RWPE2 (cell line): ENCODE measurements at regions not wholly inside any gene's neighbourhood (a gene's known extent, or its start where the extent isn't known, plus 50 kb on each side); places are given as distances from the start of the nearest gene placed in this dataset.

Source experiments
- ATAC-seq: fragments of 200-7000 bp; cut with Tn5 transposase; 3 replicates; pipeline ENCODE4 v1.9.1; 2021; ENCODE audit warnings: low read depth
- DNase-seq: peaks from one replicate; pipeline ENCODE4 v3.0.0-alpha.2; 2020; ENCODE audit warnings: low spot score
- H3K27ac ChIP-seq: fragments of 450-650 bp; 2 replicates; pipeline ENCODE4 v1.5.1; 2017; ENCODE audit warnings: mild to moderate bottlenecking; ENCODE audit not compliant: poor library complexity, severe bottlenecking
- H3K27me3 ChIP-seq: fragments of 250-450 bp; sonication (Bioruptor Pico); 2 replicates; pipeline ENCODE4 v1.5.1; 2021; ENCODE audit warnings: mild to moderate bottlenecking, moderate library complexity; ENCODE audit not compliant: insufficient read depth, poor library complexity, severe bottlenecking
- H3K36me3 ChIP-seq: fragments of 250-450 bp; sonication (Bioruptor Pico); 2 replicates; pipeline ENCODE4 v1.5.1; 2020; ENCODE audit warnings: low read depth, mild to moderate bottlenecking, moderate library complexity
- H3K4me1 ChIP-seq: fragments of 250-450 bp; sonication (Bioruptor Pico); 2 replicates; pipeline ENCODE4 v1.5.1; 2021; ENCODE audit warnings: mild to moderate bottlenecking, moderate library complexity; ENCODE audit not compliant: insufficient read depth, poor library complexity, severe bottlenecking
- H3K4me3 ChIP-seq: fragments of 250-450 bp; sonication (Bioruptor Pico); 2 replicates; pipeline ENCODE4 v1.5.1; 2021; ENCODE audit warnings: mild to moderate bottlenecking, moderate library complexity; ENCODE audit not compliant: severe bottlenecking
- H3K9me3 ChIP-seq: fragments of 250-450 bp; sonication (Bioruptor Pico); 2 replicates; pipeline ENCODE4 v1.5.1; 2021; ENCODE audit warnings: mild to moderate bottlenecking, moderate library complexity; ENCODE audit not compliant: severe bottlenecking
- TF ChIP-seq, protein P1 (sequence below): fragments of 450-650 bp; IDR thresholded peaks from one replicate; pipeline ENCODE4 v1.5.1; 2017; ENCODE audit warnings: mild to moderate bottlenecking, moderate library complexity; ENCODE audit not compliant: poor library complexity, severe bottlenecking

DNA sequence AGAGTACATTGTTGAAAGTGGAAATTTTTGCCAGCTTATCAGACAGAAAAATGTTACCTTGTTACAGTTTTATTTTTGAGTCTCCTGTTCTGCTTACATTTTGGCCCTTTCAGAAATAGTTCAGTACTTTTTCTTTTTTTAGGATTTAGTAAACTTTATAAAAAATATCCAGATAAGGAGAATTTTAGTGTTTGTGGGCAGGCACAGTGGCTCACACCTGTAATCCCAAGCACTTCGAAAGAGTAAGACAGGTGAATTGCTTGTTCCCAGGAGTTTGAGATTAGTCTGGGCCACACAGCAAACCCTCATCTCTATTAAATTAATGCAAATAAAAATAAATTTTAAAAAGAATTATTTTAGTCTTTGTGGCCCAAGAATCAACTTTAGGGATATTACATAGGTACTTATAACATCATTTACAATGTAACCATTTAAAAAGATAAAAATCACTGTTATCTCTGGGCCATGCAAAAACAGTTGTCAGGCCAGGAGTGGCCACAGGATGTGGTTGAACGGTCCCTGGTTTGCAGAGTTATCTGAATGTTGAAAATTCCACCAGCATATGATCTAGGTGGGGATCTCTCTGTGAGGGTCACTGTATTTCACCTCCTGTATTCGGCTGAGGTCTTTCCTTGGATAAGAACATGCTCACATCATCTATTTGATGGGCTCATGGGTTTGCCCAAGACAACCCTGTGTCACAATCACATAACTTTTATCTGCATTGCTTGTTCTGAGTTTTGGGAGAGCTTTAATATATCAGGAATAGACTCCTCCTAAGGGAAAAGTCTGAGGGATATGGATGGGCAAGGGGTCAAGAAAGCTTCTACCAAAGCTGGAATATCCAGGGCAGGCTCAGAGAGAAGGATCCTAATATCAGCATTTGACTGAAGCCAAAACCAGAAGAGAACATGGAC is 91.5 kb downstream of the GGTLC2 start:
- peaks cover 5% of the 10 kb centered on the region for H3K27me3 ChIP-seq
- H3K27ac ChIP-seq = no peak overlapping the region
- no peaks in the 10 kb centered on the region for H3K36me3 ChIP-seq
- H3K4me3 ChIP-seq = no peak overlapping the region
- ATAC-seq (no peak), DNase-seq (no peak)
- TF ChIP-seq, protein P1, sequence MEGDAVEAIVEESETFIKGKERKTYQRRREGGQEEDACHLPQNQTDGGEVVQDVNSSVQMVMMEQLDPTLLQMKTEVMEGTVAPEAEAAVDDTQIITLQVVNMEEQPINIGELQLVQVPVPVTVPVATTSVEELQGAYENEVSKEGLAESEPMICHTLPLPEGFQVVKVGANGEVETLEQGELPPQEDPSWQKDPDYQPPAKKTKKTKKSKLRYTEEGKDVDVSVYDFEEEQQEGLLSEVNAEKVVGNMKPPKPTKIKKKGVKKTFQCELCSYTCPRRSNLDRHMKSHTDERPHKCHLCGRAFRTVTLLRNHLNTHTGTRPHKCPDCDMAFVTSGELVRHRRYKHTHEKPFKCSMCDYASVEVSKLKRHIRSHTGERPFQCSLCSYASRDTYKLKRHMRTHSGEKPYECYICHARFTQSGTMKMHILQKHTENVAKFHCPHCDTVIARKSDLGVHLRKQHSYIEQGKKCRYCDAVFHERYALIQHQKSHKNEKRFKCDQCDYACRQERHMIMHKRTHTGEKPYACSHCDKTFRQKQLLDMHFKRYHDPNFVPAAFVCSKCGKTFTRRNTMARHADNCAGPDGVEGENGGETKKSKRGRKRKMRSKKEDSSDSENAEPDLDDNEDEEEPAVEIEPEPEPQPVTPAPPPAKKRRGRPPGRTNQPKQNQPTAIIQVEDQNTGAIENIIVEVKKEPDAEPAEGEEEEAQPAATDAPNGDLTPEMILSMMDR = no peak
- no peaks in the 10 kb centered on the region for H3K4me1 ChIP-seq
- peaks cover 4% of the 10 kb centered on the region for H3K9me3 ChIP-seq

DNA sequence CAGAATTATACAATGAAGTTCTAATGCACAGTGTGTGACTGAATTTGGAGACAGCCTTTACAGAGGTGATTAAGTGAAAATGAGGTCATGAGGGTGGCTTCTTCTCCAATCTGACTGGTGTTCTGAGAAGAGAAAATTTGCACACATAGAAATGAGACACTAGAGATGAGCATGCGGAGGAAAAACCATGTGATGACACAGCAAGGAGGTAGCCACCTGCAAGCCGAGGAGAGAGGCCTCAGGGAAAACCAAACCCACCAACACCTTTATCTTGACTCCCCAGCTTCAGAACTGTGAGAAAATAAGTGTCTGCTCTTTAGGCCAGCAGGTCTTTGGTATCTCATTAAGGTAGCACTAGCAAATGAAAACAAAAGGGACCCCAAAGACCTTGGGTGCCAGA is 93.2 kb downstream of the GGTLC2 start:
- H3K4me3 ChIP-seq = no peak overlapping the region
- H3K36me3 ChIP-seq = no peaks in the 10 kb centered on the region
- no peak overlapping the region for H3K27ac ChIP-seq
- no peaks in the 10 kb centered on the region for H3K4me1 ChIP-seq
- no peak for ATAC-seq
- H3K9me3 ChIP-seq = peaks cover 8% of the 10 kb centered on the region
- peaks cover 19% of the 10 kb centered on the region for H3K27me3 ChIP-seq
- TF ChIP-seq, protein P1 = no peak
- DNase-seq = no peak

DNA sequence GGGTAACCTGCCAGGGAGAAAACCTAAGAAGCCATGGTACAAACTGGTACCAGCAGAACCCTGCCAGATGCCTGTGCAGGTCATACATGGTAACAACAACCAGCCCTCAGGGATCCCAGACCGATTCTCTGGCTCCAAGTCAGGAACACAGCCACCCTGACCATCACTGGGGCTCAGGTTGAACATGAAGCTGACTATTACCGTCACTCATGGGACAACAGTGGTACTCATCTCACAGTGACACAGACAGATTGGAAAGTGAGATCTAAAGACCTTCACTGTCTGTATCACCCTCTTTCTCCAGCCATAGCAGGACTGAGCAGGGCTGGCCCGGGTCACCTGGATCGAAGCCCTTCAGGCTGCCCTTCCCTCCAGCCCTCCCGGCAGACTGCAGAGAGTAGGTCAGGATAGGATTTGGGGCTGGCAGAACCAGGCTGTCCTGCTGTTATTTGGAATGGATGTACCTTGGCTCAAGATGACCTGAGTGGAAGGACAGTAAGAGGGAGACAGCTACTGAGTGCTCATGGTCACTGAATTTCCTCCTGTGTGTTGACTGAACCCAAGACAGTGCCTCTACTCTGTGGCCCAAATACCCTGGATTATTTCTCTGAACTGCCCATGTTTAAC is 94.7 kb downstream of the GGTLC2 start:
- ATAC-seq = no peak
- Histone ChIP-seq H3K36me3 (no peaks in the 10 kb centered on the region), H3K27ac (no peak overlapping the region), H3K27me3 (peaks cover 25% of the 10 kb centered on the region), H3K4me3 (no peak overlapping the region), H3K4me1 (no peaks in the 10 kb centered on the region), H3K9me3 (peaks cover 9% of the 10 kb centered on the region)
- no peak for DNase-seq
- TF ChIP-seq, protein P1 = no peak

DNA sequence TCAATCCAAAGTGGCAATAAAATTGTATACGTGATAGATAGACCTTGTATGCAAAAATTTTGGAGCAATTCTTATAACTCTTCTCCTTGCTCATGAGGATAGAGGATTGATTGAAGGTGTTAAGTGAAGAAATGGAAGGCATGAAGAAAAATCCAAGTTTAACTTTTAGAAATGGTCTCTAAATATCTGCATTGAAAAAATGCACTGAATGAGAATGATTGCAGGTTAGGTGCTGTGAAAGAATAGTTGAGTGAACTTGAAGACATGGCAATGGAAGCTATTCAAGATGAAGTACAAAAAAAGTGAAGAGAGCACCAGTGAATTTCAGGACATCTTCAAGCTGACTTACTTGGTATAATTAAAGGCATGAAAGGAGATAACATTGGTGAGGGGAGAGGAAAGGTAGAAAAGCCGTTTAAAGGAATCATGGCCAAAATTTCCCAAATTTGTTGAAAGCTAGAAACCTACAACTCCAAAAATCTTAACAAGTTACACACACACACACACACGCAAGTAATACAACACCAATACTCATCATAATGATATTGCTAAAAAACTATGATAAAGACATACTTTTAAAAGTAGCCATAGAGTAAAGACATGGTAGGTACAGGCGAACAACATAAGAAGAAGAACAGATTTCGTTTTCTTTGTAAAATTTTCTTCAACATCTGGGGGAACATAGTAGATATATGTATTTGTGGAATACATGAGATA is 96.3 kb downstream of the GGTLC2 start:
- Histone ChIP-seq H3K9me3 (peaks cover 15% of the 10 kb centered on the region), H3K4me3 (no peak overlapping the region), H3K27me3 (peaks cover 30% of the 10 kb centered on the region), H3K27ac (no peak overlapping the region), H3K4me1 (no peaks in the 10 kb centered on the region), H3K36me3 (no peaks in the 10 kb centered on the region)
- ATAC-seq (no peak), DNase-seq (no peak)
- TF ChIP-seq, protein P1 = no peak
